Caco-2 (cell line): ENCODE measurements at regions not wholly inside any gene's neighbourhood (a gene's known extent, or its start where the extent isn't known, plus 50 kb on each side); places are given as distances from the start of the nearest gene placed in this dataset.

Source experiments
- BruUV-seq: library from RNA; stranded (reverse); fragments of 400-500 nt; replicated peaks from 2 replicates; lab custom pipeline; 2021; lab: Mats Ljungman, UMichigan
- CTCF ChIA-PET: fragments of 300-600 bp; sonication (Branson Sonifier 250); formaldehyde crosslinking; loops from one replicate; lab custom pipeline; 2022; ENCODE audit warnings: antibody characterized with exemption; lab: Charles Lee
- POLR2A ChIA-PET: fragments of 300-600 bp; sonication (Branson Sonifier 250); formaldehyde crosslinking; loops from one replicate; lab custom pipeline; 2022; ENCODE audit warnings: antibody characterized with exemption; lab: Charles Lee
- DNase-seq, 2 experiments: peaks; one replicate each; pipeline versions ENCODE4 v3.0.0 to v3.0.0-alpha.2; 2020 to 2022
- H3K27me3 ChIP-seq: replicated peaks from 2 replicates; pipeline ENCODE4 v1.6.0; 2011; ENCODE audit warnings: low read length; ENCODE audit not compliant: control insufficient read depth, insufficient read depth
- H3K36me3 ChIP-seq: 2 replicates; pipeline ENCODE4 v1.5.1; 2011; ENCODE audit warnings: low read length; ENCODE audit not compliant: control insufficient read depth, insufficient read depth
- H3K4me1 ChIP-seq: fragments of 250-450 bp; sonication (Bioruptor Pico); 2 replicates; pipeline ENCODE4 v1.5.1; 2020; ENCODE audit warnings: mild to moderate bottlenecking
- H3K4me3 ChIP-seq: 2 replicates; pipeline ENCODE4 v1.5.1; 2011; ENCODE audit warnings: low read depth, mild to moderate bottlenecking, control low read depth, low read length
- H3K9me3 ChIP-seq: fragments of 250-450 bp; sonication (Bioruptor Pico); 2 replicates; pipeline ENCODE4 v1.5.1; 2020; ENCODE audit warnings: mild to moderate bottlenecking, moderate library complexity
- H3K27ac Mint-ChIP-seq: one replicate; pipeline ENCODE4 v1.8.0; 2022; ENCODE audit warnings: mixed read lengths; ENCODE audit not compliant: unreplicated experiment
- H3K27me3 Mint-ChIP-seq: one replicate; pipeline ENCODE4 v1.8.0; 2022; ENCODE audit warnings: mixed read lengths; ENCODE audit not compliant: insufficient read depth, unreplicated experiment
- H3K36me3 Mint-ChIP-seq: one replicate; pipeline ENCODE4 v1.8.0; 2022; ENCODE audit warnings: mild to moderate bottlenecking, mixed read lengths; ENCODE audit not compliant: insufficient read depth, unreplicated experiment
- H3K4me1 Mint-ChIP-seq: one replicate; pipeline ENCODE4 v1.8.0; 2022; ENCODE audit warnings: low read depth, mixed read lengths; ENCODE audit not compliant: unreplicated experiment
- H3K4me3 Mint-ChIP-seq: one replicate; pipeline ENCODE4 v1.8.0; 2022; ENCODE audit warnings: mild to moderate bottlenecking, moderate library complexity, mixed read lengths; ENCODE audit not compliant: unreplicated experiment
- H3K9me3 Mint-ChIP-seq: one replicate; pipeline ENCODE4 v1.8.0; 2022; ENCODE audit warnings: mixed read lengths; ENCODE audit not compliant: unreplicated experiment
- CTCF ChIP-seq, 2 experiments: fragments of 200-600 bp in 1 of 2; IDR thresholded peaks; 1 replicate in 1 of 2; 2 replicates in 1 of 2; pipeline versions ENCODE4 v1.5.1 to v1.8.0; 2011 to 2022; ENCODE audit warnings: antibody characterized with exemption in 1 of 2, control low read depth in 1 of 2, inconsistent platforms in 1 of 2, low read depth in 1 of 2, low read length in 1 of 2, mild to moderate bottlenecking in 1 of 2, moderate library complexity in 1 of 2; ENCODE audit not compliant: insufficient read depth in 1 of 2, severe bottlenecking in 1 of 2, unreplicated experiment in 1 of 2
- intact Hi-C: fragments of 100-400 bp; cut with micrococcal nuclease; formaldehyde crosslinking; loops from one replicate; pipeline ENCODE4 v1.10.0; 2022; ENCODE audit not compliant: unreplicated experiment

- peaks cover 25% of the 10 kb centered on the region for H3K36me3 Mint-ChIP-seq
- H3K27me3 Mint-ChIP-seq, result no peaks in the 10 kb centered on the region
- POLR2A ChIA-PET, result interaction anchor here (0.7 to 1.4 kb wide), 3 partner anchors 16 to 30 kb away, joined by 3 to 4 read pairs (median 3); no protein-coding TSS in a partner anchor
- no TSS peak for BruUV-seq
- CTCF ChIA-PET, result no interaction called here
- peak overlapping the region; percentile 37 for H3K4me3 Mint-ChIP-seq
- no peaks in the 10 kb centered on the region for H3K27me3 ChIP-seq
- peaks cover 64% of the 10 kb centered on the region for H3K4me1 Mint-ChIP-seq
- DNase-seq, result peak; percentile 84 to 91
- H3K27ac Mint-ChIP-seq, result peak overlapping the region; percentile 90
- H3K9me3 ChIP-seq, result no peaks in the 10 kb centered on the region
- no peak overlapping the region for H3K4me3 ChIP-seq
- peaks cover 95% of the 10 kb centered on the region for H3K4me1 ChIP-seq
- no peaks in the 10 kb centered on the region for H3K9me3 Mint-ChIP-seq
- intact Hi-C loops, result no loop called here
- no peaks in the 10 kb centered on the region for H3K36me3 ChIP-seq
- TF ChIP-seq CTCF (IDR thresholded peaks at IDR 0.05; ENCODE audit: insufficient read depth in 1 of 2, low read depth in 1 of 2, low read length in 1 of 2, severe bottlenecking in 1 of 2, unreplicated experiment in 1 of 2), result no peak
Measured at GRCh38 chr7:131623154-131623553, 66.7 kb upstream of the PODXL start.

- POLR2A ChIA-PET, result no interaction called here
- H3K27me3 Mint-ChIP-seq, result no peaks in the 10 kb centered on the region
- H3K36me3 ChIP-seq, result no peaks in the 10 kb centered on the region
- intact Hi-C loops, result loop anchor here (2.0 kb wide), 2 partner anchors 17 to 65 kb away; partner anchors contain the start of gene PODXL
- H3K27me3 ChIP-seq, result no peaks in the 10 kb centered on the region
- CTCF ChIA-PET, result no interaction called here
- H3K27ac Mint-ChIP-seq, result peak overlapping the region; percentile 90
- BruUV-seq, result no TSS peak
- TF ChIP-seq CTCF (IDR thresholded peaks at IDR 0.05; ENCODE audit: insufficient read depth in 1 of 2, low read depth in 1 of 2, low read length in 1 of 2, severe bottlenecking in 1 of 2, unreplicated experiment in 1 of 2), result no peak
- no peaks in the 10 kb centered on the region for H3K9me3 Mint-ChIP-seq
- no peaks in the 10 kb centered on the region for H3K9me3 ChIP-seq
- H3K4me3 ChIP-seq, result no peak overlapping the region
- H3K4me1 ChIP-seq, result peaks cover 94% of the 10 kb centered on the region
- H3K4me1 Mint-ChIP-seq, result peaks cover 60% of the 10 kb centered on the region
- peaks cover 25% of the 10 kb centered on the region for H3K36me3 Mint-ChIP-seq
- no peak for DNase-seq
- no peak overlapping the region for H3K4me3 Mint-ChIP-seq
Measured at GRCh38 chr7:131621652-131622051, 65.2 kb upstream of the PODXL start.

GRCh38 chr7:131620673-131621609, 64.5 kb upstream of the PODXL start:
- CTCF ChIA-PET, result interaction anchor here (0.9 to 2.1 kb wide), 4 partner anchors 17 to 67 kb away, joined by 4 to 13 read pairs (median 6); no protein-coding TSS in a partner anchor
- no peak overlapping the region for H3K4me3 ChIP-seq
- H3K27me3 ChIP-seq, result no peaks in the 10 kb centered on the region
- peaks cover 87% of the 10 kb centered on the region for H3K4me1 ChIP-seq
- Mint-ChIP-seq H3K4me1 (peaks cover 54% of the 10 kb centered on the region), H3K27me3 (no peaks in the 10 kb centered on the region), H3K9me3 (no peaks in the 10 kb centered on the region), H3K27ac (peak overlapping the region; percentile 13), H3K4me3 (peak overlapping the region; percentile 22), H3K36me3 (peaks cover 25% of the 10 kb centered on the region)
- no peaks in the 10 kb centered on the region for H3K9me3 ChIP-seq
- peak in 1 of 2 experiments; percentile 57 for DNase-seq
- BruUV-seq, result no TSS peak
- no peaks in the 10 kb centered on the region for H3K36me3 ChIP-seq
- POLR2A ChIA-PET, result interaction anchor here (1.6 to 2.5 kb wide), 3 partner anchors 15 to 35 kb away, joined by 5 to 18 read pairs (median 11); no protein-coding TSS in a partner anchor
- no peak for TF ChIP-seq CTCF (IDR thresholded peaks at IDR 0.05; ENCODE audit: insufficient read depth in 1 of 2, low read depth in 1 of 2, low read length in 1 of 2, severe bottlenecking in 1 of 2, unreplicated experiment in 1 of 2)
- intact Hi-C loops, result loop anchor here (1.0 to 2.0 kb wide), 6 partner anchors 15 to 64 kb away; partner anchors contain the start of gene PODXL
